ENCODE measurements at regions not wholly inside any gene's neighbourhood (a gene's known extent, or its start where the extent isn't known, plus 50 kb on each side); places are given as distances from the start of the nearest gene placed in this dataset.

DNA sequence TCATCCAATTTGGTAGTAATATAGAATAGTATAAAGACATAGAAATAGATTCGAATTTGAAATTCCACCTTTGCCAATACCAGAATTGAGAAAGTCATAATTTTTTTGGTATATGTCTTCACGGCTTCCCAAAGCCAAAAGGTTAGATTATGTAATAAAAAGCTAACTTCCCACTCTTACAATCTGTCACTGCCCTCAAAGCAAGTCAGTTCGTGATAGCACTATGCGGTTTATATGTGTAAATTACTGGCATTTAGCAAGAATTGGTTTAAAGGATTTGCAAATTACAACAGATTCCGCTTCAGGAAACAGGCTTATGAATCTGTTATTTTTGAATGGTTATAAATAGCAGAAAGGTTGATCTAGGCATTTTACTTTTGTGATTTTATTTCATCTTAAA lies 679.4 kb upstream of the ADGRL2 start:
- Mint-ChIP-seq H3K9me3 (peaks cover 3% of the 10 kb centered on the region), H3K36me3 (ENCODE audit: low read depth) (no peaks in the 10 kb centered on the region), H3K4me3 (no peak overlapping the region), H3K4me1 (ENCODE audit: low read depth) (no peaks in the 10 kb centered on the region), H3K27me3 (no peaks in the 10 kb centered on the region), H3K27ac (no peak overlapping the region)
- H3K36me3 ChIP-seq (ENCODE audit: insufficient read depth, low read length): no peaks in the 10 kb centered on the region
- no peaks in the 10 kb centered on the region for H3K4me1 ChIP-seq (ENCODE audit: insufficient read depth, low read length)
- ChIA-PET POLR2A (no interaction called here), CTCF (no interaction called here)
- H3K27me3 ChIP-seq (ENCODE audit: control insufficient read depth in 1 of 2, insufficient read depth in 2 of 2, low read length in 2 of 2): no peaks in the 10 kb centered on the region
- no peaks in the 10 kb centered on the region for H3K9me3 ChIP-seq (ENCODE audit: control insufficient read depth in 1 of 2, insufficient read depth in 1 of 2, low read length in 2 of 2)
- no peak overlapping the region for H3K27ac ChIP-seq (ENCODE audit: low read depth in 1 of 2, low read length in 2 of 2)
- intact Hi-C loops (cut with DNase I, micrococcal nuclease): no loop called here
- no peak for ATAC-seq (ENCODE audit: poor library complexity)
- TF ChIP-seq, protein P1, sequence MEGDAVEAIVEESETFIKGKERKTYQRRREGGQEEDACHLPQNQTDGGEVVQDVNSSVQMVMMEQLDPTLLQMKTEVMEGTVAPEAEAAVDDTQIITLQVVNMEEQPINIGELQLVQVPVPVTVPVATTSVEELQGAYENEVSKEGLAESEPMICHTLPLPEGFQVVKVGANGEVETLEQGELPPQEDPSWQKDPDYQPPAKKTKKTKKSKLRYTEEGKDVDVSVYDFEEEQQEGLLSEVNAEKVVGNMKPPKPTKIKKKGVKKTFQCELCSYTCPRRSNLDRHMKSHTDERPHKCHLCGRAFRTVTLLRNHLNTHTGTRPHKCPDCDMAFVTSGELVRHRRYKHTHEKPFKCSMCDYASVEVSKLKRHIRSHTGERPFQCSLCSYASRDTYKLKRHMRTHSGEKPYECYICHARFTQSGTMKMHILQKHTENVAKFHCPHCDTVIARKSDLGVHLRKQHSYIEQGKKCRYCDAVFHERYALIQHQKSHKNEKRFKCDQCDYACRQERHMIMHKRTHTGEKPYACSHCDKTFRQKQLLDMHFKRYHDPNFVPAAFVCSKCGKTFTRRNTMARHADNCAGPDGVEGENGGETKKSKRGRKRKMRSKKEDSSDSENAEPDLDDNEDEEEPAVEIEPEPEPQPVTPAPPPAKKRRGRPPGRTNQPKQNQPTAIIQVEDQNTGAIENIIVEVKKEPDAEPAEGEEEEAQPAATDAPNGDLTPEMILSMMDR (IDR thresholded peaks at IDR 0.05): no peak
- DNase-seq: peak in 1 of 14 experiments; percentile 6
- no peak overlapping the region for H3K4me3 ChIP-seq (ENCODE audit: low read length)

DNA sequence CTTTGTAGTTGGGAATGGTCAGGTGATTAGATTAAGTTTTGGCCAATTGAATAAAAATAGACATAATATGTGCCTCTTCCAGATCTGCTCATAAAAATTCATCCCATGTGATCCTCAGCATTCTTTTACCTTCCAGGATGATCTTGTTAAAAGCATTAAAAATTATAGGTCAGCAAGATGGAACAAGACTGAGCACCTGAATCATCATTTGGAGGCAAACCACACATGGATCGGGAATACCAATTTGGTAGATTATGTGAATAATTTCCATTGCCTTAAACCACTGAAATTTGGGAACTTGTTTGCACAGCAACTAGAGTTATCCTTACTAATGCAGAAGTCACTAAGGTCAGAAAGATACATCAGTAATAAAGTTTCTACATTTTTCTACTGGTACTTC lies 681.4 kb upstream of the ADGRL2 start:
- no peak overlapping the region for H3K4me3 ChIP-seq (ENCODE audit: low read length)
- H3K27me3 Mint-ChIP-seq: no peaks in the 10 kb centered on the region
- DNase-seq (no peak), ATAC-seq (ENCODE audit: poor library complexity) (no peak)
- no peaks in the 10 kb centered on the region for H3K27me3 ChIP-seq (ENCODE audit: control insufficient read depth in 1 of 2, insufficient read depth in 2 of 2, low read length in 2 of 2)
- no peaks in the 10 kb centered on the region for H3K9me3 ChIP-seq (ENCODE audit: control insufficient read depth in 1 of 2, insufficient read depth in 1 of 2, low read length in 2 of 2)
- no peaks in the 10 kb centered on the region for H3K4me1 Mint-ChIP-seq (ENCODE audit: low read depth)
- H3K27ac Mint-ChIP-seq: no peak overlapping the region
- no peak overlapping the region for H3K27ac ChIP-seq (ENCODE audit: low read depth in 1 of 2, low read length in 2 of 2)
- intact Hi-C loops (cut with DNase I, micrococcal nuclease): no loop called here
- H3K36me3 ChIP-seq (ENCODE audit: insufficient read depth, low read length): no peaks in the 10 kb centered on the region
- H3K4me3 Mint-ChIP-seq: no peak overlapping the region
- CTCF ChIA-PET: no interaction called here
- H3K4me1 ChIP-seq (ENCODE audit: insufficient read depth, low read length): no peaks in the 10 kb centered on the region
- no peaks in the 10 kb centered on the region for H3K36me3 Mint-ChIP-seq (ENCODE audit: low read depth)
- POLR2A ChIA-PET: no interaction called here
- TF ChIP-seq, protein P1 (IDR thresholded peaks at IDR 0.05): no peak
- peaks cover under 1% of the 10 kb centered on the region for H3K9me3 Mint-ChIP-seq

DNA sequence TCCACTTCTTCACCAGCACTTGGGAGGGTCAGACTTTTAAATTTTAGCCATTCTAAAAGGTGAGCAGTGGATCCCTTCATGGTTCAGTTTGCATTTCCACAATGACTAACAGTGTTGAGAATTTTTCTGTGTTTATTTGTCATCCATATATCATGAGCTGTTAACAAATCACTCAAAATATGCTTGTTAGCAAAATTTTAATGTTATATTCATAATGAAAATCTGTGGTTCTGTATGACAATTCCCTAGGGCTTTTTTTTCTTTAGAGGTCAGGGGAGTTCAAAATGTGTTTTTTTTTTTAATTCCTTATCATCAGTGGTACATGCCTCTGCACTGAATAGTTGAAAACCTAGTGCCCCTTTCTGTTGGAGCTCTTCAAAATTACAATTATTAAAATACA lies 682.2 kb upstream of the ADGRL2 start:
- POLR2A ChIA-PET: no interaction called here
- TF ChIP-seq, protein P1 (IDR thresholded peaks at IDR 0.05): no peak
- CTCF ChIA-PET: no interaction called here

More for the DNA sequence above, 682.2 kb upstream of the ADGRL2 start:
- Mint-ChIP-seq H3K4me1 (ENCODE audit: low read depth) (no peaks in the 10 kb centered on the region), H3K27ac (no peak overlapping the region), H3K36me3 (ENCODE audit: low read depth) (no peaks in the 10 kb centered on the region), H3K9me3 (peaks cover 7% of the 10 kb centered on the region), H3K27me3 (no peaks in the 10 kb centered on the region), H3K4me3 (no peak overlapping the region)
- no peaks in the 10 kb centered on the region for H3K4me1 ChIP-seq (ENCODE audit: insufficient read depth, low read length)
- H3K27me3 ChIP-seq (ENCODE audit: control insufficient read depth in 1 of 2, insufficient read depth in 2 of 2, low read length in 2 of 2): no peaks in the 10 kb centered on the region
- no peaks in the 10 kb centered on the region for H3K9me3 ChIP-seq (ENCODE audit: control insufficient read depth in 1 of 2, insufficient read depth in 1 of 2, low read length in 2 of 2)
- no peak for DNase-seq
- no peak overlapping the region for H3K4me3 ChIP-seq (ENCODE audit: low read length)
- intact Hi-C loops (cut with DNase I, micrococcal nuclease): no loop called here
- H3K27ac ChIP-seq (ENCODE audit: low read depth in 1 of 2, low read length in 2 of 2): no peak overlapping the region
- ATAC-seq (ENCODE audit: poor library complexity): no peak
- H3K36me3 ChIP-seq (ENCODE audit: insufficient read depth, low read length): no peaks in the 10 kb centered on the region
